ENCODE measurements at regions not wholly inside any gene's neighbourhood (a gene's known extent, or its start where the extent isn't known, plus 50 kb on each side); places are given as distances from the start of the nearest gene placed in this dataset.

DNA sequence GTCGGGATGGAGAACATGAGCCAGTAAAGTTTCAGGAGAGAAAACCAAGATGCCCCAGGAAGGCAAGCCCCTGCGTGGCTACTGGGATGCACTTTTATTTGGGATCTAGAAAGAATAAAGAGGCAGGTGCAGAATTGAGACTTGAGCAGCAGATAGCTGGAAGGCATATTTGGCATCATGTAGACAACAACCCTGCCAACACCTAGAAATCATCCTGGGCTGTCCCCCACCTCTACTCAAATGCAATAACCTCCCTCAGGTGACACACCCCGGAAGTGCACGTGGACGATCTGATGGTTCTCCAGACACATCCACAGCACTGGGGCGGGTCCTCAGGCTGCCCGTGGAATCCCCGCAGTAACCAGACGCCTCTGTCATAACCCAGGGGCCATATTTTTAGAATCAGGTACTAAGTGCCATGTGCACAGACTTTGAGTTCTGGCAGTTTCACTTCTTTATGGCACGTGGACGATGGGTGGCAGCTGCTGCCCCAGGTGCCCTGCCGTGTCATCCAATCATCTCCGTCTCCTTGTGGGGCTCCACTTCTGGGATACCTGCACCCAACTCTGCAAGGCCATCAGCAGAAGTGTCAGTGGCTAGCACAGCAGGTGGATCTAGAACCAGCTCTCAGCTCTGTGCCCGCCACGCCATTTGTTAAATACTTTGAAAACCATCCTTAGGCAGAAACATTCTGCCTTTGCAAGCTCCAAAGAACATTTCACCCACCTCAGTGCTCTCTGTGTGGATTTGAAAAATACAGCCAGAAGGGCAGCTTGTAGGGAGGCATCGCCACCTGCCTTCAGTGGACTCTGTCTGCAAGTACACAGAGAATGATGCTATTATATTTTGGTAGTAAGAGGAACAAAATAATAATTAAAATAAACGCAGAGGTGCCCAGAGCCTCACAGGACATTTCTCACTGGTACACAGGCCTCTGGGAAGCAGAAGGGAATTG, 771.7 kb upstream of the TMEM132C start:
- Histone ChIP-seq H3K9me3 (peaks cover 0 to 9% (median 0%) of the 10 kb centered on the region in 8 donors), H3K27me3 (replicated peaks in 1 of 7) (no peaks in the 10 kb centered on the region), H3K36me3 (no peaks in the 10 kb centered on the region), H3K4me3 (no peak overlapping the region), H3K4me1 (no peaks in the 10 kb centered on the region), H3K27ac (no peak overlapping the region)
- TF ChIP-seq, protein P1, sequence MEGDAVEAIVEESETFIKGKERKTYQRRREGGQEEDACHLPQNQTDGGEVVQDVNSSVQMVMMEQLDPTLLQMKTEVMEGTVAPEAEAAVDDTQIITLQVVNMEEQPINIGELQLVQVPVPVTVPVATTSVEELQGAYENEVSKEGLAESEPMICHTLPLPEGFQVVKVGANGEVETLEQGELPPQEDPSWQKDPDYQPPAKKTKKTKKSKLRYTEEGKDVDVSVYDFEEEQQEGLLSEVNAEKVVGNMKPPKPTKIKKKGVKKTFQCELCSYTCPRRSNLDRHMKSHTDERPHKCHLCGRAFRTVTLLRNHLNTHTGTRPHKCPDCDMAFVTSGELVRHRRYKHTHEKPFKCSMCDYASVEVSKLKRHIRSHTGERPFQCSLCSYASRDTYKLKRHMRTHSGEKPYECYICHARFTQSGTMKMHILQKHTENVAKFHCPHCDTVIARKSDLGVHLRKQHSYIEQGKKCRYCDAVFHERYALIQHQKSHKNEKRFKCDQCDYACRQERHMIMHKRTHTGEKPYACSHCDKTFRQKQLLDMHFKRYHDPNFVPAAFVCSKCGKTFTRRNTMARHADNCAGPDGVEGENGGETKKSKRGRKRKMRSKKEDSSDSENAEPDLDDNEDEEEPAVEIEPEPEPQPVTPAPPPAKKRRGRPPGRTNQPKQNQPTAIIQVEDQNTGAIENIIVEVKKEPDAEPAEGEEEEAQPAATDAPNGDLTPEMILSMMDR (IDR thresholded peaks at IDR 0.05 in 8 of 11, conservative IDR thresholded peaks at IDR 0.05 in 3 of 11) = no peak
- TF ChIP-seq POLR2A (IDR thresholded peaks at IDR 0.05) (no peak), POLR2AphosphoS5 (IDR thresholded peaks at IDR 0.05) (no peak)
- DNase-seq = no peak
- intact Hi-C loops (cut with DNase I; ENCODE audit: low total_unique reads) = no loop called here
- 76 to 90% (median 82%) methylated on average over 15 to 17 of the region's 17 CpGs for WGBS, 5 donors

DNA sequence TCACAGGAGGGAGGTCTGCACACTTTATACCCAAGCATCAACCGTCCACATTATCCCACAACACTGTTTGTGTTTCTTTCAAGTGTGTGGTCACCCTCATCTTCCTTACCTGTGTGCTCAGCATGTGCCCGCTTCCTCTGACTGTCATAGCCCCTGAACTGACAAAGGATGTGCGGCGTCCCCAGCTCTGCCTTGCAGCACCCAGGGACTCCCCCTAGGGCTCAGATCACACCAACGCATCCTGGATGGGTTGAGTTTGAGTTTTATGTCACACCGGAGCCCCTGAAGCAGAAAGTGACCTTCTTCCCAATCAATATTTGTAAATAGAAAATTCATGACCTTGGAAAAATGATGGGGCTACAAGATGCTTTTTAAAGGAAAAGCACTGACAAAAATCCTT, 770.7 kb upstream of the TMEM132C start:
- WGBS, 5 donors = 57 to 65% (median 63%) methylated on average over 6 of the region's 6 CpGs
- TF ChIP-seq POLR2A (IDR thresholded peaks at IDR 0.05) (no peak), POLR2AphosphoS5 (IDR thresholded peaks at IDR 0.05) (no peak)
- TF ChIP-seq, protein P1 (IDR thresholded peaks at IDR 0.05 in 8 of 11, conservative IDR thresholded peaks at IDR 0.05 in 3 of 11) = no peak

DNA sequence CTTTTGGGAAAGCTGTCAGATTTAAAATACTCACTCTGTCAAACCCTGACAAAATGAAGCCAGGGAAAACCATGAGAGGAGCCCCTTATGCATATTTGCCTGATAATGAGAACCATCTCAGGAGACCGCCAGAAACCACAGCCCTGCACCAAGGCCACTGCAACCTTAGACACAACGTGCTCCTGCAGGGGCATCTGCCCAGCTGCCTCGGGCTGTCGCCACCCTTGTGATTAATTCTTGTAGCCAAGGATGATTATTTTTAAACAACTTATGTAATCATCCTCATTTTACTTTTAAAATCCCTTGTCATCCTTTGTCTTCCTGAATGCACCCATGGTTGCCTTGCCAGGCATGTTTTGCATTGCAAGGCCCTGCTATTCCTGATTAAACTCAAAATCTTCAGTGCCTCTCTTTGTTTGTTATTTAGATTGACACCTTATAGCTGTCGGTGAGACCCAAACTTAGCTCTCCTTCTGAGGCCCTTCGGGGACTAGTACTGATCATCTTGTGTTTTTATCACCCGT, 766.4 kb upstream of the TMEM132C start:
- H3K27ac ChIP-seq = no peak overlapping the region
- H3K27me3 ChIP-seq (replicated peaks in 1 of 7) = no peaks in the 10 kb centered on the region
- H3K4me1 ChIP-seq = no peaks in the 10 kb centered on the region
- 69 to 81% (median 76%) methylated on average over 7 of the region's 7 CpGs for WGBS, 5 donors
- intact Hi-C loops (cut with DNase I; ENCODE audit: low total_unique reads) = no loop called here
- no peak for TF ChIP-seq POLR2AphosphoS5 (IDR thresholded peaks at IDR 0.05)
- no peak for TF ChIP-seq POLR2A (IDR thresholded peaks at IDR 0.05)
- TF ChIP-seq, protein P1 (IDR thresholded peaks at IDR 0.05 in 8 of 11, conservative IDR thresholded peaks at IDR 0.05 in 3 of 11) = no peak
- H3K36me3 ChIP-seq = no peaks in the 10 kb centered on the region
- no peak for DNase-seq
- no peak overlapping the region for H3K4me3 ChIP-seq
- no peaks in the 10 kb centered on the region for H3K9me3 ChIP-seq

More for the DNA sequence above, 770.7 kb upstream of the TMEM132C start:
- Histone ChIP-seq H3K27me3 (replicated peaks in 1 of 7) (no peaks in the 10 kb centered on the region), H3K27ac (no peak overlapping the region), H3K4me1 (no peaks in the 10 kb centered on the region), H3K36me3 (no peaks in the 10 kb centered on the region), H3K4me3 (no peak overlapping the region), H3K9me3 (peaks cover 0 to 9% (median 0%) of the 10 kb centered on the region in 8 donors)
- intact Hi-C loops (cut with DNase I; ENCODE audit: low total_unique reads) = no loop called here
- no peak for DNase-seq

DNA sequence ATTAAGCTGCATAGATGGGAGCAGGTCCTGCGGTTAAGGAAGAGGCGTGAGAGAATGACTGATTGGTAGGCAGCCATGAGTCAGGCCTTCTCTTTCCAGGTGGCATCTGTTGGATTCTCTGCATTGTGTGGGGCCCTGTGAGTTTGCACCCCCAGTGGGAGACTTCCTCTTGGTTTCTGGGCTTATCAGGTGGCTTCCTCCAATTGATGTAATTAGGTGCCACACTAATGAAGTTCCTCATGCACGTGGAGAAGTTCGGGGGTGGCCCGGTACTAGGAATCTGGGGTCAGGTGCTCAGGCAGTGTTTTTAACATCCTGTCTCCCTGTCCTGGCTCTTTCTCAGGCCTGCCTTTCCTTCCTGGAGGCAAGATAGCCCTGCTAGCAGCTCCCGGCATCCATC, 765.1 kb upstream of the TMEM132C start:
- Histone ChIP-seq H3K36me3 (no peaks in the 10 kb centered on the region), H3K27ac (no peak overlapping the region), H3K27me3 (replicated peaks in 1 of 7) (no peaks in the 10 kb centered on the region), H3K4me3 (no peak overlapping the region), H3K9me3 (no peaks in the 10 kb centered on the region), H3K4me1 (no peaks in the 10 kb centered on the region)
- intact Hi-C loops (cut with DNase I; ENCODE audit: low total_unique reads) = no loop called here
- no peak for DNase-seq
- TF ChIP-seq POLR2AphosphoS5 (IDR thresholded peaks at IDR 0.05) (no peak), POLR2A (IDR thresholded peaks at IDR 0.05) (no peak)
- TF ChIP-seq, protein P1 (IDR thresholded peaks at IDR 0.05 in 8 of 11, conservative IDR thresholded peaks at IDR 0.05 in 3 of 11) = no peak
- WGBS, 5 donors = 60 to 75% (median 63%) methylated on average over 4 to 6 of the region's 6 CpGs
